ENCODE measurements at regions not wholly inside any gene's neighbourhood (a gene's known extent, or its start where the extent isn't known, plus 50 kb on each side); places are given as distances from the start of the nearest gene placed in this dataset.
"Not testable (repeated sequence)": the region's sequence is repeated elsewhere in the genome, so short reads cannot be mapped to it uniquely, and the experiment has no call there.

DNA sequence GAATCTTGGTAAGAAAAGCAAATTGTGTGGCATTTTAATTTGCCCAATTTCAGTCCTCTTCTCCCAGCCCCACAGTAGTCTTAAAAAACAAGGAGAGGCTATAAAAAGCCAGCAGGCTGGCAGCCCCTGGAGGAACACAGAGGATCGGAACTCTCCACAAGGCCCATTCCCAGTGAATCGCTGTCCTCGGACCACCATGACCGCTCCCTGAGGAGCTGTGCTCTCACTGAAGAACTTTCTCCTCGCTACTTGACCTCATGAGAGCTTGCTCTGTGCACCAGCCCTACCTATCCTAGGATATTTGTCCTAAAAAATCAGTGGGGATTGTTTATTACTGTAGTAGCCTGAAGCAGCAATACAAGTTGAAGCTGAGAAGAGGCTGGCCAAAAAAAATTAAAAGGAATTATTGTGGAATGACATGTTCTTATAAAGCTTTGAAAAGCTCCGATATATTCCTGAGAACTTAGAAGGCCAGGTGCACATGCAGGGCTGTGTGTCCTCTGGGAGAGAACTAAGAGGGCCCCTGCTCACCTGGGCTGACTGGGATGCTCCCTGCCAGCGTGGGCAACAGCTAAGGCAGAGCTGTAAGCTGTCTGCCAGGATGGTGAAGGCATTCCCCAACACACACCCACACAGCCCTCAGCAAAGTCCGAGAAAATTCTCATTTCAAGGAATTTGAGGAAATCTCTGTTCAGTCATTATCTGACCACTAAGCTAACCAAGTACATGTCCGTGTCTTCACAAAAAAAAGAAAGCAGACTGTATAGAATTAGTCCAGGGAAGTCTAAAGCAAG, 148.8 kb upstream of the SFSWAP start:
- no peak for DNase-seq

DNA sequence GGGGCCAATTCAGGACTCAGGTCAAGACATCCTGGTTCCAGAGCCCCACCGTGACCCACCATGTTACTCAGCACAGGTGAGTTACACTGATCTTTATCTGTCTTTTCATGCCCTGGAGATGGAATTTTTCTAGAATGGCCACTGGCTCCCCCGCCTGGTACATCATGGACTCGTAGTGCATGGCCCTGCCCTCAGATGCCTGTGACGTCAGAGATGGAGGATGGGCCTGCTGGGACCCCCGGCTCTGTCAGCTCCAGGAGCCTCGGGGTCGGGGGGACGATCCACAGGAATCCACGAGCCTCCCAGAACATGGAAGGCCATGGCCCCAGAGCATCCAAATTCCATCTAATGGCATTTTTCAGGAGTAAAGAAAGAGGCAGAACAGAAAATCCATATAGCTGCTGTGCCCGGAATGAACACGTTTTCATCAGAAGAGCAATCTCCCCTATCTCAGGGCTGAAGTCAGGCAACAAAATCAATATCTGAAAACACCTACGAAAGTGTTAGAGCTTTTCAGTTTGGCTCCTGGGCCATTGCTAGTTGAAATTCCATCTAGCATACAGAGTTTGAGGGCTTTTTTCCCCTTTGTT, 146.7 kb upstream of the SFSWAP start:
- DNase-seq, result not testable (repeated sequence)

DNA sequence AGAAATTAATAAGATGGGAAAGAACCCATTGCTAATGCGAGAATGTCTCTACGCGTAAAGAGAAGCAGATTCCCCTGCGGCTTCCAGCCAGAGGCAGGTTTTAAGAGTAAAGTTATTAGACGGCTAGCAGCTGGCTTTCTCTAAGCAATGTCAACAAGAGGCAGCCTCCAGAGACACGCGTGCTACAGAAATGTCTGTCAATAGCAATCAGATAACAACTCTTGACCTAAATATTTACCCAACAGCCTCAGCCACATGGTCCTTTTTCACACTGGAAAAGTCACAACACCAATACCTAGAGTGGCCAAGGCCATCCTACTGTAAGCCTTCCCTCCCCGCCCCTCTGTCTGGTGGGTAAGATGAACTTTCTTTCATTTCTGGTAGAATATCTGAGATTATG, 146.0 kb upstream of the SFSWAP start:
- no peak for DNase-seq

DNA sequence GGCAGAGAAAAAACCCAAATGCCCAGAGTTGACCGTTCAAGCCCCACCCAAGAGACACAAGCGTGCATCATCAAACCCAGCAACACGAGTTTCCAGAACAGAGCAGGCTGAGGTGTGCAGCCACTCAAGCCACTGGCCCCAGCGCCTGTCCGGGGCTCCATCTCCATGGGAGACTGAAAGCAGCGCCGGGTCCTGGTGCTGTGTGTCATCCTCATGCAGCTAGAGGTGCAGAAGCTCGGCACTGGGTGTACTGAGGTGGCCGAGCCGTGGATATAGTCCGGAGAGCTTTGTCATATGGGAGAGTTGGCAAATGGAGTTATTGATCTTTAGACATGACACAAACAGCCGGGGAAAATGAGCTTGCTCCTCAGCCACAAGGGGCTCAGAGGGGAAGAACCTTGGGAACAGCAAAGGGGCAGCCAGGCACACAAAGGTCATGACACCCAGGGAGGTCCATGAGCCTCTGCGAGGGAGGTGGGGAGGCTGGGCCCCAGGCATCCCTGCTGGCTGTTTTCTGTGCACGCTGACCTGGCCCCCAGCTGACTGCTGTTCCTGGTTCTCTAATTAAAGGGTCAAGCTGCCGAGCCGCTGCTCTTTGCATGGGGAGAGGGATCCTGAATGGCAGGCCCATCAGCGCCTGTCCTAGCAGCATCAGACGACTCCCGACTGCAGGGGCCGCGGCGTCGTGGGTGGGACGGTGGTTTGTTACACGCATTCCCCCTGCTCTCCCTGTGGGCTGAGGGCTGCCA, 145.4 kb upstream of the SFSWAP start:
- no peak for DNase-seq

DNA sequence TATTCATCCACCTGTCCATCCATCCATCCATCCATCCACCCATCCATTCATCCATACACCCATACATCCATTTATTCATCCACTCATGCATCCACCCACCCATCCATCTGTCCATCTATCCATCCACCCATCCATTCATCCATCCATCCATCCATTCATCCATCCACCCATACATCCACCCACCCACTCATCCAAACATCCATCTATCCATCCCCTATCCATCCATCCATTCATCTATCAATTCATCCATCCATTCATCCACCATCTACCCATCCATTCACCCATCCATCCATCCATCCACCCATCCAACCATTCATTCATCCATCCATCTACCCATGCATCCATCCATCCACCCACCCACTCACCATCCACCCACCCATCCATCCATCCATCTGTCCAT, 142.6 kb upstream of the SFSWAP start:
- DNase-seq, result no peak

DNA sequence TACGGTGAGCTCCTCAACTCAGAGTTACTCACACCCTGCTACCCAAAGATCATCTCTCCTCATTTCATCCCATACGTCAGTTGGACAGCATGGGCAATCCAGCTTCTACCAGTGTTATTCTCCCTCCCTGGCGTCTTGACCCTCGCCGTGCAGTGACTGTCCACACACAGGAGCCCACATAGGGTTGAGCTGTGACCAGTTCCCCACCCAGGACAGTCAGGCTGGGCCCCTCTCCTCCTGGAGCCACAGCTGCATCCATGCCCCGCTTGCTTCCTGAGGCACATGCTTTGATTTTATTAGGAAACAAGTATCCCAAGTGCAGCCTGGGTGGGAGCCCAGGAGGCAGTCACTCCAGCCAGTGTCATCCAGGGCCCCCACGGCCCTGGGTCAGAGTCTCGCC, 140.3 kb upstream of the SFSWAP start:
- DNase-seq, result no peak

DNA sequence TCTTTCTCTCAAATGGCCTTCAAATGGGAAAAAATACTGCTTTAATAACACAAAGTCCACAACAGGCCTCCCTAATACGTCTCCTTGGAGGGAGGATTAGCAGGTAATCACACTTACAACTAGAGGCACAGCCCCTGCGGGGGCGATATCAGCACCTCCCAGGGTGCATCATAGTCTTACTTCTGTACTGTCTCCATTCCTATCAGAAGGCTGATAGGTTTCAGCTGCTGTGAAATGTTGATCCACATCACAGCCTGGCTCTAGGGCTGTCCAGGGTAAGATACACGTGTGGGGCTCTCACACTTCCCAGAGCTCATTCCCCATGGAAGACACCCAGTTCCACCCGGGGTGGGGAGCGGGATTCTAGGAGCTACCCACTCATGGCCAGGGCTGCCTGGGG, 139.1 kb upstream of the SFSWAP start:
- no peak for DNase-seq

DNA sequence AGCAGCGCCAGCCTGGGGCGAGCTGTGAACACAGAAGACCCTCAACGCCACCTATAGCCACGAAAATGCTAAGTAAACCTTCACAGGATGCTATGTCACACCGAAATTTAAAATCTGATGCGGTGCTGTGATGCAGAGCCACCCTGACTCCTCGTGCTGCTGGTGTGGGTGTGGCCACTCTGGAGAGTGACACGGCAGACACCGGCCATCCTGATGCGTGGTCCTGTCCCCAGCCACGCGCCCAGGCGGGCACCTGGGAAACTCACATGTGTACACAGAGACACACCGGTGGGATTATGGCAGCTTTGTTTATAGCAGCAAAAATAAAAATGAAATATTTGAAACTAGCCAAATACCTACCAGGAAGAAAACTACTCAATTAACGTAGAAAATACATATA, 138.3 kb upstream of the SFSWAP start:
- no peak for DNase-seq

DNA sequence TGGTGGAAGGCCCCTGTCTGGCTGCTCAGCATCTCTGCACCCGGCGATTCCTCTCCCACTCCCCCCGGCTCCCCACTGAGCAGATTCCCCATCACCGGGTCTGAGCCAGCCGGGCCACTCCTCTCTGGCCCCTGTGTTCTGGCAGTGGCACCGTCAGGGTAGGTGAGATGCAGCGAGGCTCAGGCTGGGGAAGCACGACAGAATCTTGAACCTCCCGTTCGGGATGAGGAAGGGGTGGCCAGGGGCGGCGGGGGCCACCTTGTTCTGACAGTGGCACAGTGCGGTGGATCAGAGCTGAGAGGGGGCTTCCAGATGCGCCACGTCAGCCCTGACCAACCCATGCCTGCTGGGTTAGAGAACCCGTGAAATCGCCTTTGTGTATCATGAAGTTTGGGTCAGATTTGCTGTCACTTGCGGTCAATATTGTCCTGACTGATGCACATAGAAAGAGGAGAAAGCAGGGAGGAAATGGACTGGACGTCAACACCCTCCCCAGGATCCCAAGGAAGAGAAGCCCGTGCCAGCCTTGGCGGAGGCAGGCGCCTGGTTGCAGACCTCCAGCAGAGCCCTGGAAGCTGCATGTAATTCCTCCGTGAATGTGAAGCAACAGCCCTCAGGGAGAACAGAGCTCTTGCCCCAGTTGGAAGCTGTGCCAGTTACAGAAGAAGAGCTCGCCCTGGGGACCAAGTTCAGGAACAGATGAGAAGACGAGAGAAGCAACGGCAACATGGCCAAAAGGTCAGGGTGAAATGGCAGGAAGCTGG, 137.1 kb upstream of the SFSWAP start:
- no peak for DNase-seq

DNA sequence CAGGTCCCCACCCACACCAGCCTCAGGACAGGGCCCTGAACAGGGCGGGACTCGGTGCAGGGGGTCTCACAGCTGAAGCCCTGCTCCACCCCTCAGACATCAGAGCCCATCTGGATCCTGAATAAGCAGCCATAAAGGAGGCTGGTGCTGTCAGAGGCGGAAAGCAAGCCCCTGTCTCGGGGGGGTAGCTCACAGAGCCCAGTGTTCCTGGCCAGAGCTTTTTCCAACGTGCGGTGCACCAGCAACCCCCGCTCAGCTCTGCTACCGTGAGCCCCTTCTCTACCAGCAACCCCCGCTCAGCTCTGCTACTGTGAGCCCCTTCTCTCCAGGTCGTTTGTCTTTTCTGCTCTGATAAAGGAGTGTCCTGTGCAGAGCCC, 136.5 kb upstream of the SFSWAP start:
- no peak for DNase-seq

DNA sequence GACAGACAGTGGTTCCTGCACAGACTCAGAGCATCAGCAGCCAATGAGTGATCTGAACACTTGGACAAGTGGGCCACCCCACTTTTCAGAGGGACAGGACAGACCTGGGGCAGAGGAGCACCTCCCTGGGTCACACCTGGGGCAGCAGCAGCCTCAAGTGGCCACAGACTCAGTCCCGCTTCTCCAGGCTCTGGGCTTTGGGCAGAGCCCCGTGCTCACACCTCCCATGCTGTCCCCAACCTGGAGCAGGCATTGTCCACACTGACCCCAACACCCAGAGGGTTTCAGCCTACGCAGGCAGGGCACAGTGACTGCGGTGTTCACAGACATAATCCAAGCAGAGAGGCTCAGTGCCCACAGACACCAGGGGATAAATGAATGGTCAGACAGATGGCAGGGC, 135.5 kb upstream of the SFSWAP start:
- DNase-seq, result no peak

DNA sequence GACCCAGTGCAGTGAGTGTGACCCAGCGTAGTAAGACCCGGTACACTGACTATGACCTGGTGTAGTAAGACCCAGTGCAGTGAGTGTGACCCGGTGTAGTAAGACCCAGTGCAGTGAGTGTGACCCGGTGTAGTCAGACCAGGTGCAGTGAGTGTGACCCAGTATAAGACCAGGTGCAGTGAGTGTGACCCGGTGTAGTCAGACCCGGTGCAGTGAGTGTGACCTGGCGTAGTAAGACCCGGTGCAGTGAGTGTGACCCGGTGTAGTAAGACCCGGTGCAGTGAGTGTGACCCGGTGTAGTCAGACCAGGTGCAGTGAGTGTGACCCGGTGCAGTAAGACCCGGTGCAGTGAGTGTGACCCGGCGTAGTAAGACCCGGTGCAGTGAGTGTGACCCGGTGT, 134.2 kb upstream of the SFSWAP start:
- peak in 1 of 3 donors; percentile 56 for DNase-seq

DNA sequence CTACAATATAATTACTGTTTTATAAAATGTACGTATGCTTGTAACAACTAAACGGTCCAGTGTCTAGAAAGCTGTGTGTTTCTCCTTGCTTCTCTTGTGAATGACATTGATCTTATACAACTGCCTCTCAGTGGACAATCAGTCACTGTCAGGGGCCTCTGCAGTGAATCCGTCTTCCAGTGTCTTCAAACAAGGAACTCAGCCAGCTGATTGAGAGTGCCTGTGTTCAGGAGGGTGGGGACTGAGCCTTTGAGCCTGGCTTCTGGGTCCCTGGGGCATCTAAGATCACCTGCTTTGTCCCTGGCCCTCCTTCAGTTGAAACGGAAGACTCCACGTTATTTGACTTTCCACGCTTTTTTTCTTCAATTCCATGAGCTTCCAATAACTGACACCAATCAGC, 133.1 kb upstream of the SFSWAP start:
- no peak for DNase-seq

DNA sequence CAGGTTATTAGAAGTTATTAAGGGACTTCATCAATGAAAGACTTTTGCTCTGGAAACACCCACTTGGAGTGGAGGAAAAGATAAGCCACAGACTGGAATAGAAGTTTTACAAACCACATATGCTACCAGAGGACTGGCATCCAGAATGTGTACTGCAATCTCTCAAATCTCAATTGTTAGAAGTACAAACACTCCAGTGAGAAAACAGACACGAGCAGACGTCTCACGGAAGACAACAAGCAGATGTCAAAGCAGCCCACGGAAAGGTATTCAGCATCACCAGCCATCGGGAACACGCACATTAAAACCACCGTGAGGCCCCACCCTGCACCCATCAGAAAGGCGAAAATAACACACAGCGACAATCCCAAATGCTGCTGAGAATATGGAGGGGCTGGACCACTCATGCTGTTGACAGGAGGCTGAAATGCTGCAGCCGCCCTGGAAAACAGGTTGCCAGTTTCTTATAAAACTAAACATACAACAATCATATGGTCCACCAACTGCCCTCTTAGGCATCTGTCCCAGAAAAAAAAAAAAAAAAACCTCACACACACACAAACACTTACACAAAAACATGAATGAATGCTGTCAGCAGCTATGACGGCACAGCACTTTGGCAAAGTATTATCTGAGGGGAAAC, 131.9 kb upstream of the SFSWAP start:
- DNase-seq, result no peak

DNA sequence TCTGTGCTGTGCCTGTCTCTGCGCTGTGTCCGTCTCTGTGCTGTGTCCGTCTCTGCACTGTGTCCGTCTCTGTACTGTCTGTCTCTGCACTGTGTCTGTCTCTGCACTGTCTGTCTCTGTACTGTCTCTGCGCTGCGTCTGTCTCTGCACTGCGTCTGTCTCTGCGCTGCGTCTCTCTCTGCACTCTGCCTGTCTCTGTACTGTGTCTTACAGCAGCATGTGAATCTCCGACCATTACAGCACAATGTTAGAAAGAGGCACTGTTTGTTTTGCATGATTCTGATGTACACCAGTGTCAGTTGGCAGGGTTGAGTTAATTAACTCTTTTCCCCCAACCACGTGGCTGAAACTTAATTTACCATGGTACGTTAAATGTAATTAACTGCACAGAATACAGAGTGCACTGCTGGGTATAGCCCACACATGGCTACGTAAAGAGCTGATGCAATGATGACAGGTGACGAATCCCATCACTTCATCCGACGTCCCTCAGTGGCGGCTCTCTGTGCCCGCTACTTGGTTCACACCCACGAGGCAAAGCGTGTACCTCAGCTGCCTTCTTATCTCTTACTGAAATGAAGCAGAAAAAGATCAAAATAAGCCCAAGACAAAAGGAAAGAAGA, 127.7 kb upstream of the SFSWAP start:
- DNase-seq, result no peak

DNA sequence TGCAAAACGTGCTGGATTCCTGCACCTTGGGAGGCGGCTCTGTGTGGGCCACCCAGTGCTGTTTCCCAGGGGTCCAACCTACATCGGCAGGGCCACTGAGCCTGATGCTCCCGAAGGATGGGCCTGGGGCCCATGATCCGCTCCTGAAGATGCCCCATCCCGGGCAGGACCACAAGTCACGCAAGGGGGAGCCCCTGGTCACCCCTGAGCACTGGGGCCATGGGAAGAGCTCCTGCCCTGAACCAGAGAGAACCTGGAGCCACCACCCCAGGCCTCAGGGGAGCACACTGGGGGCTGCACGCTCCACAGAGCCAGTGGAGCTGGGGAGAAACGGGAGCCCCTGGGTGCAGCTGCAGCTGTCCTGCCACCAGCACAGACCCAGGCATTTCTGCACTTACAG, 124.6 kb upstream of the SFSWAP start:
- no peak for DNase-seq

DNA sequence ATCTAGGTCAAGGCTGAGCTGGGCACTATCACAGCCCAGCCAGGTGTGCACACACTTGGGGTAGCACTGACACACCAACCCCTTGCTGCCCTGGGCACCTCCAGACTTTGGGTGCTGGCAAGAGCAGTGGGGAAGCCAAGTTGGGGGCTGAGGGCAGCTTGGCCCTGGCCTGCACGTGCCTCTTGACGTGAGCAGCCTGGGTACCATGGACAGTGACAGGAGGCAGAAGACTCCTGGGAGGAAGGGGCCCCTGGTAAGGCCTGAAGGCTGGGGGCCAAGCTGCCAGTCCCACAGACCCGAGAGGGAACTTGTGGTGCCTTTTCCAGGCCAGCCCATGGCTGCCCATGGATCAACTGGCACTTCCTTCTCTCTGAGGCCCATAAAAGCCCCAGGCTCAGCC, 124.1 kb upstream of the SFSWAP start:
- DNase-seq, result no peak

DNA sequence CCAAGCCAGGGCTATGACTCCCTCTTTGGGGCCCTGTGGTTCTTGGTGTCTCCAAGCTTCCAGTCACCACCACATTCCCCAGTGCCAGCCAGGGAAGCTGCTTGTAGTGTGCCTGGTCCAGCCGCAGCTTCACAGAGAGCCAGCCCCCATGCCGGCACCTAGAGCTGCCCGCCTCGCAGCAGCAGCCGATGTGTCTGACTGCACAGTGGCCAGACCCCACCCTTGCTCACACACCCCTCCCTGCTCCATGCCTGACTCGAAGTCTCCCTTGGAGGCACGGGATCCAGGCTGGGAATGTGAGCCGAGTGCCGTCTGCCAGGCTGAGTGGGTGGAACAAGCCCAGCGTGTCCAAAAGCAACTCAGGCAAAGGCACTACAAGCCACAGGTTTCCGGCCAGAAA, 123.3 kb upstream of the SFSWAP start:
- DNase-seq, result no peak

DNA sequence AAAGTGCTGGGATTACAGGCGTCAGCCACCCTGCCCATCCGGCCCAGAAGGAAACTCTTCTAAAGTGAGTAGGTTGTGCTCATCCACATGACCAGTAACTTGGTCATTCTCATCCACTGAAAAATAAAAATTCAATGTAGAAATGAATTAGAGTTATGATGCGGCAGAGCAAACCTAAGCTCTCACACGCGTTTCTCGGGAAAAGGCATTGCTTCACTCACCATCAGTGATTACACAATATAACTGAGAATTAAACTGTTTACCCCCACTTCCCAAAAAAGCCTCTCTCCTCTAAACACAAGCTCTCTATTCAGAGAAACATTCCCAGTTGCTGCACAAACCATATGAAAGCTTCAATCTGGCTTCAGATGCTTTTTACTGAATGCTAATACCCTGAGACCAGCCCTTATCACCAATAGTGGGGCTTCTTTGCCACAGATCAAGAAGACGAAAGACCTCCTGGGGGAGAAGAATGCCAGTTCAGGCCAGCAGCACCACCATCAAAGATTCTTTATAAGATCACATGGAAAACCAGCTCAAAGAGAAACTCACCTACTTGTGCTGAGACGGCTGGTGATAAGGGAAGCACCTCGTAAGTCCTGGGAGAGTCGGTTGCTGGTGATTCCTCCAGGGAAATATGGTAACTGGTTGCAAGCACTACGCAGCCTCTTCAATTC, 121.5 kb upstream of the SFSWAP start:
- peak; percentile 57 to 80 (median 75) for DNase-seq

DNA sequence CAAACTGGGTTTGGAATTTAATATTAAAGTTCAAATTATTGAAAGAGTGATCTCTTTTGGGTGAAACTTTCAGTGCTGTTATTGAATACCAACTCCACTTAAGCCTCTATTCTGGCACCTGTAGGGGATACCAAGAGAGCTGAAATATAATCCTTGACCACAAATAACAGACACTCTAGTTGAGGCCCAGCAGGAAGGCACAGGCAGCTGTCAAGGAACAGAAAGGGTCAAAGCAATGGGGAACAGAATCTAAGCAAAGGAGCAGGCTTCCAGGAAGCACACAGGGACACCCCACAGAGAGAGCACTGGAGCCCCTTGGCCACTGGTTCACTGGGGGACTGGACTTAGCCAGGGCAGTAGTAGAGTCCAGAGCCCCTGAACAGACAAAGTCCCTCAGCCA, 120.9 kb upstream of the SFSWAP start:
- DNase-seq, result no peak

DNA sequence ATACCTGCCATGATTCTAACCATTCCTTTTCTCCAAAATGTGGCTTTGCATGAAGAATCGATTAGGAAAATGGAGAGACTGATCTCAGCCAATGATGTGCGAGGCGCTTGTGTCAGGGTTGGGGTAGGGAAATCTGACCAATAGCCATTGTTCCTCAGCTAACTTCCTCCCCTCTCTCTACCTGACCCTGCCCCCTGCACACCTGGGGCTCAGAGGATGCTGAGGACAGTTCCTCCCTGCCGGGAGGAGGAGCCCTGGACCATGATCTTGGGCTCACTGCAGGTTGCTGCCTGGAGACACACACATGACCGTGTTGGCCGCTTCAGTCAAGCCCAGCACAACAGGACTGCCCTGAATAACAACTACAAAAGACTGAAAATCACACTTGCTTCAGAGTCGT, 119.8 kb upstream of the SFSWAP start:
- no peak for DNase-seq
